IPS-15b (cell line): ENCODE measurements at regions not wholly inside any gene's neighbourhood (a gene's known extent, or its start where the extent isn't known, plus 50 kb on each side); places are given as distances from the start of the nearest gene placed in this dataset.

ENCODE experiments used
- H3K27me3 ChIP-seq: one replicate; pipeline ENCODE4 v1.6.1; 2013; ENCODE audit warnings: low read length; ENCODE audit not compliant: control insufficient read depth, insufficient read depth
- H3K36me3 ChIP-seq: one replicate; pipeline ENCODE4 v1.6.1; 2013; ENCODE audit warnings: low read length; ENCODE audit not compliant: control insufficient read depth, insufficient read depth
- H3K4me1 ChIP-seq: one replicate; pipeline ENCODE4 v1.6.1; 2013; ENCODE audit warnings: mild to moderate bottlenecking, low read length; ENCODE audit not compliant: control insufficient read depth, insufficient read depth
- H3K4me3 ChIP-seq: one replicate; pipeline ENCODE4 v1.5.1; 2013; ENCODE audit warnings: low read depth, low read length
- H3K9ac ChIP-seq: one replicate; pipeline ENCODE4 v1.6.1; 2013; ENCODE audit warnings: low read depth, mild to moderate bottlenecking, low read length
- H3K9me3 ChIP-seq: one replicate; pipeline ENCODE4 v1.6.1; 2013; ENCODE audit warnings: mild to moderate bottlenecking, low read length; ENCODE audit not compliant: control insufficient read depth, insufficient read depth

- H3K4me3 ChIP-seq = no peak overlapping the region
- no peaks in the 10 kb centered on the region for H3K27me3 ChIP-seq
- H3K4me1 ChIP-seq = no peaks in the 10 kb centered on the region
- H3K9ac ChIP-seq = no peak overlapping the region
- H3K9me3 ChIP-seq = no peaks in the 10 kb centered on the region
- H3K36me3 ChIP-seq = no peaks in the 10 kb centered on the region
Observed at GRCh38 chr5:6088706-6089105, 289.6 kb downstream of the MED10 start.

GRCh38 chr5:6087576-6087975 is 290.8 kb downstream of the MED10 start:
- Histone ChIP-seq H3K4me3 (no peak overlapping the region), H3K9ac (no peak overlapping the region), H3K9me3 (no peaks in the 10 kb centered on the region), H3K4me1 (no peaks in the 10 kb centered on the region), H3K27me3 (no peaks in the 10 kb centered on the region), H3K36me3 (no peaks in the 10 kb centered on the region)

- H3K27me3 ChIP-seq = no peaks in the 10 kb centered on the region
- no peak overlapping the region for H3K9ac ChIP-seq
- no peaks in the 10 kb centered on the region for H3K4me1 ChIP-seq
- H3K4me3 ChIP-seq = no peak overlapping the region
- H3K36me3 ChIP-seq = no peaks in the 10 kb centered on the region
- H3K9me3 ChIP-seq = no peaks in the 10 kb centered on the region
Observed at GRCh38 chr5:6086871-6087270, 291.5 kb downstream of the MED10 start.

GRCh38 chr5:6085341-6085860 is 292.9 kb downstream of the MED10 start:
- Histone ChIP-seq H3K36me3 (no peaks in the 10 kb centered on the region), H3K9me3 (no peaks in the 10 kb centered on the region), H3K9ac (no peak overlapping the region), H3K4me1 (no peaks in the 10 kb centered on the region), H3K4me3 (no peak overlapping the region), H3K27me3 (no peaks in the 10 kb centered on the region)

GRCh38 chr5:6084836-6085235 is 293.5 kb downstream of the MED10 start:
- Histone ChIP-seq H3K4me1 (no peaks in the 10 kb centered on the region), H3K27me3 (no peaks in the 10 kb centered on the region), H3K36me3 (no peaks in the 10 kb centered on the region), H3K9ac (no peak overlapping the region), H3K4me3 (no peak overlapping the region), H3K9me3 (no peaks in the 10 kb centered on the region)

GRCh38 chr5:6084376-6084775 is 294.0 kb downstream of the MED10 start:
- H3K4me3 ChIP-seq = no peak overlapping the region
- no peaks in the 10 kb centered on the region for H3K36me3 ChIP-seq
- no peak overlapping the region for H3K9ac ChIP-seq
- no peaks in the 10 kb centered on the region for H3K4me1 ChIP-seq
- H3K9me3 ChIP-seq = no peaks in the 10 kb centered on the region
- no peaks in the 10 kb centered on the region for H3K27me3 ChIP-seq

GRCh38 chr5:6083311-6083978 is 294.9 kb downstream of the MED10 start:
- Histone ChIP-seq H3K4me1 (no peaks in the 10 kb centered on the region), H3K9me3 (no peaks in the 10 kb centered on the region), H3K36me3 (no peaks in the 10 kb centered on the region), H3K27me3 (no peaks in the 10 kb centered on the region), H3K4me3 (no peak overlapping the region), H3K9ac (no peak overlapping the region)

GRCh38 chr5:6082685-6083084 is 295.7 kb downstream of the MED10 start:
- Histone ChIP-seq H3K27me3 (no peaks in the 10 kb centered on the region), H3K4me3 (no peak overlapping the region), H3K9ac (no peak overlapping the region), H3K4me1 (no peaks in the 10 kb centered on the region), H3K9me3 (no peaks in the 10 kb centered on the region), H3K36me3 (no peaks in the 10 kb centered on the region)

- Histone ChIP-seq H3K9ac (no peak overlapping the region), H3K27me3 (no peaks in the 10 kb centered on the region), H3K4me1 (no peaks in the 10 kb centered on the region), H3K36me3 (no peaks in the 10 kb centered on the region), H3K9me3 (no peaks in the 10 kb centered on the region), H3K4me3 (no peak overlapping the region)
Observed at GRCh38 chr5:6081727-6082210, 296.6 kb downstream of the MED10 start.

GRCh38 chr5:6080930-6081726 is 297.2 kb downstream of the MED10 start:
- Histone ChIP-seq H3K27me3 (no peaks in the 10 kb centered on the region), H3K9me3 (no peaks in the 10 kb centered on the region), H3K36me3 (no peaks in the 10 kb centered on the region), H3K4me1 (no peaks in the 10 kb centered on the region), H3K4me3 (no peak overlapping the region), H3K9ac (no peak overlapping the region)

- Histone ChIP-seq H3K9me3 (no peaks in the 10 kb centered on the region), H3K4me1 (no peaks in the 10 kb centered on the region), H3K9ac (no peak overlapping the region), H3K36me3 (no peaks in the 10 kb centered on the region), H3K4me3 (no peak overlapping the region), H3K27me3 (no peaks in the 10 kb centered on the region)
Observed at GRCh38 chr5:6080436-6080835, 297.9 kb downstream of the MED10 start.

GRCh38 chr5:6078881-6079280 is 299.5 kb downstream of the MED10 start:
- Histone ChIP-seq H3K4me3 (no peak overlapping the region), H3K27me3 (no peaks in the 10 kb centered on the region), H3K9me3 (no peaks in the 10 kb centered on the region), H3K36me3 (no peaks in the 10 kb centered on the region), H3K9ac (no peak overlapping the region), H3K4me1 (no peaks in the 10 kb centered on the region)
